ENCODE measurements at regions not wholly inside any gene's neighbourhood (a gene's known extent, or its start where the extent isn't known, plus 50 kb on each side); places are given as distances from the start of the nearest gene placed in this dataset.

DNA sequence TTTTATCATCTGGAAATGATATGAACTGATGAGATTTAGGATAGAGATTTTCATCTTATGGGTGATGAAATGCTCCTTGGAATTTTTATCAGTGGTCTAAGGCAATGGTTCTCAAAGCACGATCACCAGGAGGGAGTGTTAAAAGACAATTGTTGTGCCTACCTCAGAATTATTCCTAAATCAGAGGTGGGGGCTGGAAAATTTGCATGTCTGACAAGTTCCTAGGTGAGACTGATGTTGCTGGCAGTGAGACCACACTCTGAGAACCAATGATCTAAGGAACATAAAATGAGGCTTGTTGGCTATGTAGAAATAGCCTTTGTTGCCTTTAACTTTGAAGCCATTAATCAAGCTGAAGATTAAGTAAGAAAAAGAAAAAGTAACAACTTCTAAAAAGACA is 416.6 kb upstream of the AZI2 start:
- Histone ChIP-seq H4K20me1 (ENCODE audit: insufficient read depth) (no peaks in the 10 kb centered on the region), H3K79me2 (ENCODE audit: insufficient read depth, low read length) (no peaks in the 10 kb centered on the region), H3K9me2 (ENCODE audit: insufficient read depth) (no peaks in the 10 kb centered on the region), H3K4me3 (replicated peaks in 1 of 2; ENCODE audit: low read depth in 1 of 2, low read length in 2 of 2) (no peak overlapping the region), H3K9ac (ENCODE audit: low read length) (no peak overlapping the region), H3K4me1 (ENCODE audit: control insufficient read depth in 1 of 2, insufficient read depth in 2 of 2, low read length in 2 of 2) (no peaks in the 10 kb centered on the region), H3K4me2 (ENCODE audit: low read length) (no peak overlapping the region), H3K27ac (ENCODE audit: low read depth, low read length) (no peak overlapping the region), H2AFZ (ENCODE audit: low read depth, low read length, poor library complexity, severe bottlenecking) (no peak overlapping the region), H3K36me3 (ENCODE audit: control insufficient read depth in 1 of 2, insufficient read depth in 2 of 2, low read length in 2 of 2) (no peaks in the 10 kb centered on the region), H3K27me3 (ENCODE audit: insufficient read depth, low read length) (no peaks in the 10 kb centered on the region), H3K9me3 (ENCODE audit: control insufficient read depth in 1 of 2, insufficient read depth in 1 of 2, low read depth in 1 of 2, low read length in 2 of 2) (no peaks in the 10 kb centered on the region)
- ChIA-PET RAD21 (ENCODE audit: low non-redundant PET in 1 of 2, low total read pairs in 2 of 2, uncharacterized antibody in 2 of 2, unreplicated experiment in 2 of 2) (no interaction called here), POLR2A (no interaction called here), CTCF (no interaction called here)
- intact Hi-C loops (cut with micrococcal nuclease), result no loop called here
- no TSS peak for BruUV-seq (replicated peaks)
- TF ChIP-seq ELF1 (IDR thresholded peaks at IDR 0.05; ENCODE audit: borderline replicate concordance, low read depth), result no peak
- TF ChIP-seq ZBTB33 (IDR thresholded peaks at IDR 0.05; ENCODE audit: extremely low read depth, insufficient replicate concordance, low read length), result no peak
- TF ChIP-seq FOSL1 (IDR thresholded peaks at IDR 0.05; ENCODE audit: low read depth), result no peak
- no peak for TF ChIP-seq MAX (IDR thresholded peaks at IDR 0.05)
- no peak for TF ChIP-seq REST (IDR thresholded peaks at IDR 0.05; ENCODE audit: low read depth)
- no peak for TF ChIP-seq CTCF (IDR thresholded peaks at IDR 0.05 in 2 of 3, conservative IDR thresholded peaks at IDR 0.05 in 1 of 3; ENCODE audit: borderline replicate concordance in 1 of 3, insufficient read depth in 1 of 3, low read depth in 2 of 3, low read length in 2 of 3)
- TF ChIP-seq TCF7L2 (IDR thresholded peaks at IDR 0.05; ENCODE audit: borderline replicate concordance, extremely low read depth, insufficient read depth, insufficient read length), result no peak
- no peak for TF ChIP-seq JUND (IDR thresholded peaks at IDR 0.05)
- no peak for TF ChIP-seq POLR2A (IDR thresholded peaks at IDR 0.05; ENCODE audit: borderline replicate concordance, extremely low read depth, insufficient read depth, insufficient read length)
- no peak for TF ChIP-seq CEBPB (IDR thresholded peaks at IDR 0.05; ENCODE audit: low read depth)
- ATAC-seq (no peak), DNase-seq (ENCODE audit: low read depth, low spot score) (no peak)

Measured in HCT116 (cell line).